ENCODE measurements at regions not wholly inside any gene's neighbourhood (a gene's known extent, or its start where the extent isn't known, plus 50 kb on each side); places are given as distances from the start of the nearest gene placed in this dataset.

GRCh38 chr14:66094001-66094727 lies 392.0 kb upstream of the CCDC196 start:
- no peak for DNase-seq (ENCODE audit: low read depth in 2 of 2)
- no peaks in the 10 kb centered on the region for H3K27me3 ChIP-seq (ENCODE audit: control insufficient read depth, insufficient read depth, low read length)
- H4K20me1 ChIP-seq (ENCODE audit: control insufficient read depth, extremely low read depth, insufficient read depth, low read length): no peaks in the 10 kb centered on the region
- no peak overlapping the region for H2AFZ ChIP-seq (ENCODE audit: low read length)
- H3K27ac ChIP-seq (ENCODE audit: insufficient read depth, low read length): no peak overlapping the region
- H3K9me3 ChIP-seq (ENCODE audit: control insufficient read depth, insufficient read depth, low read depth, low read length): no peaks in the 10 kb centered on the region
- no peaks in the 10 kb centered on the region for H3K36me3 ChIP-seq (ENCODE audit: control insufficient read depth, insufficient read depth, low read length)
- no peak overlapping the region for H3K9ac ChIP-seq (ENCODE audit: insufficient read depth, low read length)
- H3K79me2 ChIP-seq (ENCODE audit: control insufficient read depth, insufficient read depth, low read length): no peaks in the 10 kb centered on the region
- H3K4me2 ChIP-seq (ENCODE audit: extremely low read depth, insufficient read depth, low read length): no peak overlapping the region
- no peak overlapping the region for H3K4me3 ChIP-seq (replicated peaks in 1 of 4; ENCODE audit: control extremely low read depth in 1 of 4, insufficient read depth in 1 of 4, low read depth in 3 of 4, low read length in 4 of 4)
- no peaks in the 10 kb centered on the region for H3K4me1 ChIP-seq (ENCODE audit: control insufficient read depth, extremely low read depth, insufficient read depth, low read length)
- TF ChIP-seq CTCF (conservative IDR thresholded peaks at IDR 0.05 in 1 of 2, IDR thresholded peaks at IDR 0.05 in 1 of 2; ENCODE audit: low read depth in 1 of 2, low read length in 2 of 2) (no peak), EZH2 (IDR thresholded peaks at IDR 0.05; ENCODE audit: low read length, missing control alignments) (no peak)

GRCh38 chr14:66099451-66099850 lies 386.7 kb upstream of the CCDC196 start:
- Histone ChIP-seq H3K36me3 (ENCODE audit: control insufficient read depth, insufficient read depth, low read length) (no peaks in the 10 kb centered on the region), H3K4me1 (ENCODE audit: control insufficient read depth, extremely low read depth, insufficient read depth, low read length) (no peaks in the 10 kb centered on the region), H3K27ac (ENCODE audit: insufficient read depth, low read length) (no peak overlapping the region), H3K4me3 (replicated peaks in 1 of 4; ENCODE audit: control extremely low read depth in 1 of 4, insufficient read depth in 1 of 4, low read depth in 3 of 4, low read length in 4 of 4) (no peak overlapping the region), H3K9me3 (ENCODE audit: control insufficient read depth, insufficient read depth, low read depth, low read length) (no peaks in the 10 kb centered on the region), H3K27me3 (ENCODE audit: control insufficient read depth, insufficient read depth, low read length) (no peaks in the 10 kb centered on the region), H3K4me2 (ENCODE audit: extremely low read depth, insufficient read depth, low read length) (no peak overlapping the region), H2AFZ (ENCODE audit: low read length) (no peak overlapping the region), H3K9ac (ENCODE audit: insufficient read depth, low read length) (no peak overlapping the region), H4K20me1 (ENCODE audit: control insufficient read depth, extremely low read depth, insufficient read depth, low read length) (no peaks in the 10 kb centered on the region), H3K79me2 (ENCODE audit: control insufficient read depth, insufficient read depth, low read length) (no peaks in the 10 kb centered on the region)
- DNase-seq (ENCODE audit: low read depth in 2 of 2): no peak
- TF ChIP-seq EZH2 (IDR thresholded peaks at IDR 0.05; ENCODE audit: low read length, missing control alignments) (no peak), CTCF (conservative IDR thresholded peaks at IDR 0.05 in 1 of 2, IDR thresholded peaks at IDR 0.05 in 1 of 2; ENCODE audit: low read depth in 1 of 2, low read length in 2 of 2) (no peak)

- Histone ChIP-seq H3K79me2 (ENCODE audit: control insufficient read depth, insufficient read depth, low read length) (no peaks in the 10 kb centered on the region), H3K4me2 (ENCODE audit: extremely low read depth, insufficient read depth, low read length) (no peak overlapping the region), H4K20me1 (ENCODE audit: control insufficient read depth, extremely low read depth, insufficient read depth, low read length) (no peaks in the 10 kb centered on the region), H3K9me3 (ENCODE audit: control insufficient read depth, insufficient read depth, low read depth, low read length) (no peaks in the 10 kb centered on the region), H3K4me3 (replicated peaks in 1 of 4; ENCODE audit: control extremely low read depth in 1 of 4, insufficient read depth in 1 of 4, low read depth in 3 of 4, low read length in 4 of 4) (no peak overlapping the region), H3K9ac (ENCODE audit: insufficient read depth, low read length) (no peak overlapping the region), H3K4me1 (ENCODE audit: control insufficient read depth, extremely low read depth, insufficient read depth, low read length) (no peaks in the 10 kb centered on the region), H3K27ac (ENCODE audit: insufficient read depth, low read length) (no peak overlapping the region), H2AFZ (ENCODE audit: low read length) (no peak overlapping the region), H3K27me3 (ENCODE audit: control insufficient read depth, insufficient read depth, low read length) (no peaks in the 10 kb centered on the region), H3K36me3 (ENCODE audit: control insufficient read depth, insufficient read depth, low read length) (no peaks in the 10 kb centered on the region)
- no peak for TF ChIP-seq EZH2 (IDR thresholded peaks at IDR 0.05; ENCODE audit: low read length, missing control alignments)
- no peak for TF ChIP-seq CTCF (conservative IDR thresholded peaks at IDR 0.05 in 1 of 2, IDR thresholded peaks at IDR 0.05 in 1 of 2; ENCODE audit: low read depth in 1 of 2, low read length in 2 of 2)
- DNase-seq (ENCODE audit: low read depth in 2 of 2): no peak
Observed at GRCh38 chr14:66099931-66100330, 386.2 kb upstream of the CCDC196 start.

All from fibroblast of lung (primary cell).